Endothelial cell of umbilical vein (primary cell): ENCODE measurements at regions not wholly inside any gene's neighbourhood (a gene's known extent, or its start where the extent isn't known, plus 50 kb on each side); places are given as distances from the start of the nearest gene placed in this dataset.
A peak's percentile ranks its signal among the peaks of the same experiment; 100 is the strongest.

Experiments used
- BruUV-seq: library from RNA; stranded (reverse); fragments of 400-500 nt; replicated peaks from 2 replicates; lab custom pipeline; 2021; lab: Mats Ljungman, UMichigan
- CTCF ChIA-PET: fragments of 300-600, 350-600 bp; sonication (Branson Sonifier 250); formaldehyde crosslinking; loops from one replicate; lab custom pipeline; 2021; ENCODE audit warnings: antibody characterized with exemption, inconsistent platforms; lab: Charles Lee
- POLR2A ChIA-PET: fragments of 300-600, 350-600 bp; sonication (Branson Sonifier 250); formaldehyde crosslinking; loops from one replicate; lab custom pipeline; 2021; ENCODE audit warnings: antibody characterized with exemption, inconsistent platforms; lab: Charles Lee
- DNase-seq: peaks from one replicate; pipeline ENCODE4 v3.0.0-alpha.2; 2011; ENCODE audit warnings: low read depth, low spot score
- FAIRE-seq: peaks from 2 replicates; lab custom pipeline; 2011; peaks lifted over from hg19 to GRCh38; lab: Jason Lieb, UNC
- H2AFZ ChIP-seq: 2 replicates; pipeline ENCODE4 v1.6.0; 2012; ENCODE audit warnings: low read depth, low read length, control low read depth, inconsistent platforms
- H3K27ac ChIP-seq: 2 replicates; pipeline ENCODE4 v1.5.1; 2011; ENCODE audit warnings: low read depth, mild to moderate bottlenecking, control low read depth, low read length, moderate library complexity; ENCODE audit not compliant: insufficient read depth
- H3K27me3 ChIP-seq, 2 experiments: 2 replicates each; pipeline versions ENCODE4 v1.6.0 to v1.6.1; 2011; ENCODE audit warnings: low read length in 2 of 2, mixed read lengths in 1 of 2; ENCODE audit not compliant: control insufficient read depth in 2 of 2, insufficient read depth in 2 of 2
- H3K36me3 ChIP-seq, 2 experiments: 2 replicates in 1 of 2; 3 replicates in 1 of 2; pipeline ENCODE4 v1.5.1; 2011; ENCODE audit warnings: low read length in 2 of 2, mild to moderate bottlenecking in 1 of 2, moderate library complexity in 1 of 2; ENCODE audit not compliant: control insufficient read depth in 2 of 2, insufficient read depth in 2 of 2; ENCODE audit errors: extremely low read depth in 1 of 2
- H3K4me1 ChIP-seq: 3 replicates; pipeline ENCODE4 v1.5.1; 2011; ENCODE audit warnings: mild to moderate bottlenecking, low read length; ENCODE audit not compliant: control insufficient read depth, insufficient read depth; ENCODE audit errors: extremely low read depth
- H3K4me2 ChIP-seq: 2 replicates; pipeline ENCODE4 v1.6.1; 2011; ENCODE audit warnings: low read length, control low read depth, mixed read lengths; ENCODE audit not compliant: insufficient read depth
- H3K4me3 ChIP-seq, 3 experiments: fragments of 200-600 bp in 1 of 3; sonication (generic), shearing (Covaris generic) in 1 of 3; replicated peaks in 1 of 3; 2 replicates each; pipeline ENCODE4 v1.5.1; 2011 to 2016; ENCODE audit warnings: control low read depth in 3 of 3, low read length in 3 of 3, mild to moderate bottlenecking in 2 of 3, inconsistent platforms in 1 of 3, low read depth in 1 of 3, moderate library complexity in 1 of 3; ENCODE audit not compliant: insufficient read depth in 1 of 3
- H3K79me2 ChIP-seq: 2 replicates; pipeline ENCODE4 v1.6.0; 2012; ENCODE audit warnings: low read length, inconsistent platforms; ENCODE audit not compliant: control insufficient read depth, insufficient read depth
- H3K9ac ChIP-seq: replicated peaks from 2 replicates; pipeline ENCODE3; 2011; ENCODE audit warnings: low read length, control low read depth; ENCODE audit not compliant: insufficient read depth; ENCODE audit errors: extremely low read depth
- H3K9me1 ChIP-seq: replicated peaks from 3 replicates; pipeline ENCODE4 v1.6.0; 2011; ENCODE audit warnings: mild to moderate bottlenecking, low read length; ENCODE audit not compliant: control insufficient read depth, insufficient read depth; ENCODE audit errors: extremely low read depth
- H3K9me3 ChIP-seq: replicated peaks from 2 replicates; pipeline ENCODE4 v1.5.1; 2012; ENCODE audit warnings: low read length, inconsistent platforms; ENCODE audit not compliant: control insufficient read depth, insufficient read depth
- H4K20me1 ChIP-seq: replicated peaks from 2 replicates; pipeline ENCODE3; 2011; ENCODE audit warnings: mild to moderate bottlenecking, low read length; ENCODE audit not compliant: control insufficient read depth, insufficient read depth; ENCODE audit errors: extremely low read depth
- EZH2 ChIP-seq: IDR thresholded peaks from 2 replicates; pipeline ENCODE4 v1.6.1; 2012; ENCODE audit warnings: borderline replicate concordance, low read depth, mild to moderate bottlenecking, moderate library complexity, low read length, inconsistent platforms; ENCODE audit not compliant: severe bottlenecking
- FOS ChIP-seq: IDR thresholded peaks from 2 replicates; pipeline ENCODE4 v1.6.1; 2011; ENCODE audit warnings: mild to moderate bottlenecking, low read length, moderate library complexity, borderline replicate concordance; ENCODE audit not compliant: insufficient read depth
- GATA2 ChIP-seq: IDR thresholded peaks from 2 replicates; pipeline ENCODE4 v1.7.0; 2011; ENCODE audit warnings: low read depth, mild to moderate bottlenecking, moderate library complexity, mixed read lengths, low read length; ENCODE audit not compliant: insufficient read length, insufficient read depth
- JUN ChIP-seq: IDR thresholded peaks from 2 replicates; pipeline ENCODE4 v1.6.1; 2011; ENCODE audit warnings: borderline replicate concordance, low read depth; ENCODE audit not compliant: insufficient read length, insufficient read depth
- MAX ChIP-seq: IDR thresholded peaks from 2 replicates; pipeline ENCODE4 v1.6.1; 2011; ENCODE audit not compliant: insufficient read depth, insufficient read length
- MYC ChIP-seq: IDR thresholded peaks from one replicate; pipeline ENCODE4 v1.6.1; 2011; ENCODE audit warnings: mild to moderate bottlenecking, low read depth, low read length
- POLR2A ChIP-seq: IDR thresholded peaks from 2 replicates; pipeline ENCODE4 v1.6.1; 2012; ENCODE audit warnings: low read depth, mild to moderate bottlenecking, control low read depth, low read length
- POLR2AphosphoS5 ChIP-seq: IDR thresholded peaks from 2 replicates; pipeline ENCODE4 v1.6.1; 2012; ENCODE audit warnings: low read depth, mild to moderate bottlenecking, control low read depth, low read length, moderate library complexity; ENCODE audit not compliant: insufficient read depth
- dilution Hi-C: fragments of 300-500 bp; cut with MboI; formaldehyde crosslinking; loops from one replicate; pipeline ENCODE4 v1.15.0; 2019; ENCODE audit warnings: low sequenced_read_pairs; ENCODE audit not compliant: extremely low pct_ligation_motif_present
- intact Hi-C: fragments of 100-400 bp; cut with micrococcal nuclease; formaldehyde crosslinking; loops from one replicate; pipeline ENCODE4 v1.10.0; 2022
- TF ChIP-seq, protein P1 (sequence below), 2 donors: IDR thresholded peaks; 1 replicate in 1 of 2; 2 replicates in 1 of 2; pipeline ENCODE4 v1.5.1; 2011; ENCODE audit warnings: low read length in 2 of 2, mild to moderate bottlenecking in 2 of 2, moderate library complexity in 2 of 2, control low read depth in 1 of 2, inconsistent platforms in 1 of 2, low read depth in 1 of 2; ENCODE audit not compliant: insufficient read depth in 1 of 2; ENCODE audit errors: extremely low read depth in 1 of 2

- Histone ChIP-seq H3K4me1 (peaks cover 20% of the 10 kb centered on the region), H3K9me1 (no peaks in the 10 kb centered on the region), H3K4me3 (no peak overlapping the region), H3K27ac (no peak overlapping the region), H3K4me2 (no peak overlapping the region), H3K27me3 (no peaks in the 10 kb centered on the region), H4K20me1 (no peaks in the 10 kb centered on the region), H3K9ac (no peak overlapping the region), H3K9me3 (no peaks in the 10 kb centered on the region), H2AFZ (no peak overlapping the region), H3K36me3 (no peaks in the 10 kb centered on the region), H3K79me2 (no peaks in the 10 kb centered on the region)
- no peak for DNase-seq
- dilution Hi-C loops, result no loop called here
- no peak for FAIRE-seq
- ChIA-PET CTCF (interaction anchor here (1.5 to 4.2 kb wide), 2 partner anchors 62 to 131 kb away, joined by 4 to 21 read pairs; no protein-coding TSS in a partner anchor), POLR2A (no interaction called here)
- BruUV-seq, result no TSS peak
- intact Hi-C loops, result no loop called here
- TF ChIP-seq GATA2, result no peak
- TF ChIP-seq, protein P1, sequence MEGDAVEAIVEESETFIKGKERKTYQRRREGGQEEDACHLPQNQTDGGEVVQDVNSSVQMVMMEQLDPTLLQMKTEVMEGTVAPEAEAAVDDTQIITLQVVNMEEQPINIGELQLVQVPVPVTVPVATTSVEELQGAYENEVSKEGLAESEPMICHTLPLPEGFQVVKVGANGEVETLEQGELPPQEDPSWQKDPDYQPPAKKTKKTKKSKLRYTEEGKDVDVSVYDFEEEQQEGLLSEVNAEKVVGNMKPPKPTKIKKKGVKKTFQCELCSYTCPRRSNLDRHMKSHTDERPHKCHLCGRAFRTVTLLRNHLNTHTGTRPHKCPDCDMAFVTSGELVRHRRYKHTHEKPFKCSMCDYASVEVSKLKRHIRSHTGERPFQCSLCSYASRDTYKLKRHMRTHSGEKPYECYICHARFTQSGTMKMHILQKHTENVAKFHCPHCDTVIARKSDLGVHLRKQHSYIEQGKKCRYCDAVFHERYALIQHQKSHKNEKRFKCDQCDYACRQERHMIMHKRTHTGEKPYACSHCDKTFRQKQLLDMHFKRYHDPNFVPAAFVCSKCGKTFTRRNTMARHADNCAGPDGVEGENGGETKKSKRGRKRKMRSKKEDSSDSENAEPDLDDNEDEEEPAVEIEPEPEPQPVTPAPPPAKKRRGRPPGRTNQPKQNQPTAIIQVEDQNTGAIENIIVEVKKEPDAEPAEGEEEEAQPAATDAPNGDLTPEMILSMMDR (IDR thresholded peaks at IDR 0.05; ENCODE audit: extremely low read depth in 1 of 2, insufficient read depth in 1 of 2, low read depth in 1 of 2, low read length in 2 of 2), result peak in 1 of 2 donors; percentile 16
These were observed 132.9 kb upstream of the SH3BP4 start for GRCh38 chr2:234818937-234819336.

GRCh38 chr2:234816491-234816890 is 135.3 kb upstream of the SH3BP4 start:
- H2AFZ ChIP-seq, result no peak overlapping the region

More at GRCh38 chr2:234816491-234816890, 135.3 kb upstream of the SH3BP4 start:
- Histone ChIP-seq H3K4me2 (no peak overlapping the region), H3K4me3 (no peak overlapping the region), H3K27ac (no peak overlapping the region), H3K4me1 (peaks cover 12% of the 10 kb centered on the region), H3K36me3 (no peaks in the 10 kb centered on the region), H3K9me1 (no peaks in the 10 kb centered on the region), H4K20me1 (no peaks in the 10 kb centered on the region), H3K79me2 (no peaks in the 10 kb centered on the region), H3K9ac (no peak overlapping the region), H3K27me3 (peaks cover 4 to 12% of the 10 kb centered on the region in 2 experiments), H3K9me3 (no peaks in the 10 kb centered on the region)
- BruUV-seq, result no TSS peak
- TF ChIP-seq MAX (no peak), GATA2 (no peak), POLR2AphosphoS5 (no peak), MYC (no peak), POLR2A (no peak), FOS (no peak), EZH2 (no peak), JUN (no peak)
- TF ChIP-seq, protein P1 (IDR thresholded peaks at IDR 0.05; ENCODE audit: extremely low read depth in 1 of 2, insufficient read depth in 1 of 2, low read depth in 1 of 2, low read length in 2 of 2), result no peak
- FAIRE-seq, result no peak
- ChIA-PET POLR2A (no interaction called here), CTCF (no interaction called here)
- intact Hi-C loops (no loop called here), dilution Hi-C loops (no loop called here)
- no peak for DNase-seq
